GM12878 (cell line): ENCODE measurements at regions not wholly inside any gene's neighbourhood (a gene's known extent, or its start where the extent isn't known, plus 50 kb on each side); places are given as distances from the start of the nearest gene placed in this dataset.

ENCODE experiments used
- ATAC-seq: fragments of 200-7000 bp; cut with Tn5 transposase; 3 replicates; pipeline ENCODE4 v1.9.1; 2020; ENCODE audit warnings: mild to moderate bottlenecking, moderate library complexity
- BruUV-seq: library from RNA; stranded (reverse); fragments of 400-500 nt; replicated peaks from 2 replicates; lab custom pipeline; 2021; lab: Mats Ljungman, UMichigan
- CTCF ChIA-PET: fragments of 300-600 bp; sonication (Branson Sonifier 250); formaldehyde crosslinking; extraction: SDS; loops from one replicate; lab custom pipeline; 2021; ENCODE audit warnings: inconsistent platforms; lab: Yijun Ruan, JAX
- POLR2A ChIA-PET: fragments of 350-600 bp; formaldehyde crosslinking; extraction: SDS; loops from one replicate; lab custom pipeline; 2021; ENCODE audit warnings: inconsistent platforms; lab: Charles Lee
- RAD21 ChIA-PET: fragments of 300-600 bp; sonication (Branson Sonifier 250); formaldehyde crosslinking; loops from one replicate; lab custom pipeline; 2023; ENCODE audit warnings: antibody characterized with exemption; ENCODE audit not compliant: unreplicated experiment; lab: Charles Lee
- SMC1A ChIA-PET: fragments of 300-600 bp; sonication (Branson Sonifier 250); formaldehyde crosslinking; loops from one replicate; lab custom pipeline; 2023; ENCODE audit not compliant: unreplicated experiment, uncharacterized antibody; lab: Charles Lee
- DNase-seq: peaks from one replicate; pipeline ENCODE4 v3.0.0-alpha.2; 2011; ENCODE audit warnings: low read depth, low spot score
- FAIRE-seq: peaks from 3 replicates; lab custom pipeline; 2011; peaks lifted over from hg19 to GRCh38; lab: Jason Lieb, UNC
- H2AFZ ChIP-seq: 2 replicates; pipeline ENCODE4 v1.6.0; 2011; ENCODE audit warnings: low read depth, low read length, control low read depth; ENCODE audit not compliant: control insufficient read depth
- H3K27ac ChIP-seq: 2 replicates; pipeline ENCODE4 v1.5.1; 2011; ENCODE audit warnings: control low read depth; ENCODE audit not compliant: control insufficient read depth, insufficient read depth
- H3K27me3 ChIP-seq, 2 experiments: replicated peaks in 1 of 2; 2 replicates each; pipeline versions ENCODE4 v1.6.0 to v1.6.1; 2011; ENCODE audit warnings: low read length in 1 of 2; ENCODE audit not compliant: control insufficient read depth in 2 of 2, insufficient read depth in 2 of 2
- H3K36me3 ChIP-seq, 2 experiments: 2 replicates each; pipeline ENCODE4 v1.5.1; 2011; ENCODE audit warnings: low read length in 1 of 2; ENCODE audit not compliant: control insufficient read depth in 2 of 2, insufficient read depth in 2 of 2
- H3K4me1 ChIP-seq: 2 replicates; pipeline ENCODE4 v1.6.1; 2011; ENCODE audit warnings: mild to moderate bottlenecking, low read length, moderate library complexity, mixed read lengths; ENCODE audit not compliant: control insufficient read depth, insufficient read depth
- H3K4me2 ChIP-seq: 2 replicates; pipeline ENCODE4 v1.6.0; 2011; ENCODE audit warnings: control low read depth; ENCODE audit not compliant: control insufficient read depth, insufficient read depth
- H3K4me3 ChIP-seq: fragments of 200-600 bp; sonication (generic); 2 replicates; pipeline ENCODE4 v1.5.1; 2016
- H3K79me2 ChIP-seq: 2 replicates; pipeline ENCODE4 v1.6.0; 2011; ENCODE audit warnings: low read length; ENCODE audit not compliant: control insufficient read depth, insufficient read depth
- H3K9ac ChIP-seq: 2 replicates; pipeline ENCODE4 v1.8.0; 2011; ENCODE audit warnings: low read length, control low read depth, mixed read lengths; ENCODE audit not compliant: control insufficient read depth, insufficient read depth
- H3K9me3 ChIP-seq: replicated peaks from 3 replicates; pipeline ENCODE4 v1.5.1; 2011; ENCODE audit warnings: mild to moderate bottlenecking, low read length; ENCODE audit not compliant: control insufficient read depth, insufficient read depth
- H4K20me1 ChIP-seq: 2 replicates; pipeline ENCODE4 v1.6.0; 2011; ENCODE audit not compliant: control insufficient read depth, insufficient read depth
- BMI1 ChIP-seq: fragments of 450-650 bp; IDR thresholded peaks from 2 replicates; pipeline ENCODE4 v1.6.1; 2016; ENCODE audit warnings: mild to moderate bottlenecking, moderate library complexity, borderline replicate concordance
- CUX1 ChIP-seq: IDR thresholded peaks from 2 replicates; pipeline ENCODE4 v1.6.1; 2012; ENCODE audit warnings: improper control_type of control experiment, low read depth, low read length; ENCODE audit not compliant: insufficient replicate concordance
- GATAD2B ChIP-seq: fragments of 450-650 bp; conservative IDR thresholded peaks from 2 replicates; pipeline ENCODE4 v1.6.1; 2017; ENCODE audit warnings: low read depth, mild to moderate bottlenecking, moderate library complexity
- LARP7 ChIP-seq: fragments of 450-650 bp; IDR thresholded peaks from 2 replicates; pipeline ENCODE4 v1.6.1; 2017; ENCODE audit warnings: mild to moderate bottlenecking
- MLLT1 ChIP-seq: fragments of 450-650 bp; IDR thresholded peaks from 2 replicates; pipeline ENCODE4 v1.6.1; 2016; ENCODE audit warnings: mild to moderate bottlenecking
- RCOR1 ChIP-seq: conservative IDR thresholded peaks from 2 replicates; pipeline ENCODE4 v1.6.1; 2012; ENCODE audit warnings: low read depth, low read length, improper control_type of control experiment
- RELA ChIP-seq: fragments of 450-650 bp; IDR thresholded peaks from 2 replicates; pipeline ENCODE4 v1.8.0; 2014; ENCODE audit warnings: borderline replicate concordance; ENCODE audit not compliant: partially characterized antibody
- RFX5 ChIP-seq: IDR thresholded peaks from 2 replicates; pipeline ENCODE4 v1.6.1; 2011; ENCODE audit warnings: low read depth, low read length, improper control_type of control experiment
- SKIL ChIP-seq: fragments of 450-650 bp; IDR thresholded peaks from 2 replicates; pipeline ENCODE4 v1.6.1; 2017; ENCODE audit warnings: mild to moderate bottlenecking, low read depth, inconsistent platforms; ENCODE audit not compliant: poor library complexity, severe bottlenecking
- SUPT20H ChIP-seq: IDR thresholded peaks from 2 replicates; pipeline ENCODE4 v1.6.1; 2011; ENCODE audit warnings: low read depth, mild to moderate bottlenecking, low read length, moderate library complexity, borderline replicate concordance; ENCODE audit not compliant: control insufficient read depth
- TAF1 ChIP-seq: IDR thresholded peaks from 2 replicates; pipeline ENCODE4 v1.6.1; 2011; ENCODE audit warnings: mild to moderate bottlenecking, low read depth, low read length, borderline replicate concordance
- TCF7 ChIP-seq: IDR thresholded peaks from 2 replicates; pipeline ENCODE4 v1.6.1; 2014; ENCODE audit warnings: antibody characterized with exemption, borderline replicate concordance
- ZNF274 ChIP-seq: IDR thresholded peaks from one replicate; pipeline ENCODE4 v1.8.0; 2011; ENCODE audit not compliant: insufficient read length, insufficient read depth
- WGBS: methylation state at CpG from one replicate; pipeline ENCODE4 v1.1.6; 2016; ENCODE audit warnings: low lambda C conversion rate; ENCODE audit not compliant: insufficient replicate concordance, insufficient coverage; ENCODE audit errors: missing lambda C conversion rate; 5-methylcytosine and 5-hydroxymethylcytosine counted together
- in situ Hi-C: fragments of 300-500 bp; cut with MboI; formaldehyde crosslinking; loops from 9 replicates; pipeline ENCODE4 v1.14.3; 2018; ENCODE audit warnings: mixed read lengths
- intact Hi-C: fragments of 100-400 bp; cut with micrococcal nuclease; formaldehyde crosslinking; loops from one replicate; pipeline ENCODE4 v1.14.2; 2022; ENCODE audit not compliant: unreplicated experiment

GRCh38 chr9:135290086-135290485 lies 189.5 kb upstream of the PPP1R26 start:
- POLR2A ChIA-PET: no interaction called here
- no peak for TF ChIP-seq GATAD2B
- TF ChIP-seq BMI1: no peak
- TF ChIP-seq ZNF274: no peak
- TF ChIP-seq TAF1: no peak
- no peak for TF ChIP-seq MLLT1
- TF ChIP-seq RFX5: no peak
- no peak for TF ChIP-seq RELA
- no peak for TF ChIP-seq SUPT20H
- no peak for TF ChIP-seq LARP7
- no peak for TF ChIP-seq TCF7
- TF ChIP-seq RCOR1: no peak
- no peak for TF ChIP-seq CUX1
- no peak for TF ChIP-seq SKIL

More at GRCh38 chr9:135290086-135290485, 189.5 kb upstream of the PPP1R26 start:
- Histone ChIP-seq H3K4me2 (no peak overlapping the region), H3K4me1 (no peaks in the 10 kb centered on the region), H3K27ac (no peak overlapping the region), H3K4me3 (no peak overlapping the region), H3K27me3 (no peaks in the 10 kb centered on the region; a peak in 2 of 4 replicates), H3K36me3 (no peaks in the 10 kb centered on the region), H4K20me1 (no peaks in the 10 kb centered on the region), H3K9me3 (no peaks in the 10 kb centered on the region; the same call in 2 of the 3 replicates), H3K79me2 (no peaks in the 10 kb centered on the region), H2AFZ (no peak overlapping the region), H3K9ac (no peak overlapping the region)
- RAD21 ChIA-PET: no interaction called here
- ATAC-seq (no peak), DNase-seq (no peak), FAIRE-seq (no peak)
- 32% methylated on average over 9 of the region's 9 CpGs for WGBS
- SMC1A ChIA-PET: interaction anchor here (0.7 kb wide), 1 partner anchor 1286 kb away, joined by 3 read pairs; no protein-coding TSS in a partner anchor
- BruUV-seq: no TSS peak
- CTCF ChIA-PET: interaction anchor here (1.0 kb wide), 2 partner anchors 22 to 508 kb away, joined by 3 read pairs; no protein-coding TSS in a partner anchor
- intact Hi-C loops (no loop called here), in situ Hi-C loops (no loop called here)
